A673 (cell line): ENCODE measurements at regions not wholly inside any gene's neighbourhood (a gene's known extent, or its start where the extent isn't known, plus 50 kb on each side); places are given as distances from the start of the nearest gene placed in this dataset.
A peak's percentile ranks its signal among the peaks of the same experiment; 100 is the strongest.

ENCODE experiments used
- BruUV-seq: library from RNA; stranded (reverse); fragments of 400-500 nt; replicated peaks from 2 replicates; lab custom pipeline; 2021; lab: Mats Ljungman, UMichigan
- CTCF ChIA-PET: fragments of 300-600 bp; sonication (Branson Sonifier 250); formaldehyde crosslinking; loops from one replicate; lab custom pipeline; 2022; ENCODE audit warnings: antibody characterized with exemption; lab: Charles Lee
- POLR2A ChIA-PET: fragments of 300-600 bp; sonication (Branson Sonifier 250); formaldehyde crosslinking; loops from one replicate; lab custom pipeline; 2022; ENCODE audit warnings: antibody characterized with exemption; ENCODE audit not compliant: low non-redundant PET; lab: Charles Lee
- DNase-seq: peaks from one replicate; pipeline ENCODE4 v3.0.0-alpha.2; 2015; ENCODE audit warnings: low spot score
- H3K27ac ChIP-seq: fragments of 200-600 bp; sonication (generic); 2 replicates; pipeline ENCODE4 v1.5.1; 2016; ENCODE audit warnings: mixed run types, low read depth, mild to moderate bottlenecking, mixed read lengths, antibody characterized with exemption, low read length; ENCODE audit not compliant: poor library complexity, severe bottlenecking
- H3K27me3 ChIP-seq: fragments of 200-600 bp; sonication (generic); replicated peaks from 2 replicates; pipeline ENCODE4 v1.6.1; 2017; ENCODE audit warnings: mixed run types, low read depth, mild to moderate bottlenecking, mixed read lengths, antibody characterized with exemption, low read length; ENCODE audit not compliant: insufficient read depth, poor library complexity
- H3K36me3 ChIP-seq: fragments of 200-600 bp; sonication (generic); 2 replicates; pipeline ENCODE4 v1.6.1; 2016; ENCODE audit warnings: mixed run types, mild to moderate bottlenecking, mixed read lengths, antibody characterized with exemption, low read length; ENCODE audit not compliant: insufficient read depth, poor library complexity, severe bottlenecking
- H3K4me1 ChIP-seq: fragments of 200-600 bp; sonication (generic); 2 replicates; pipeline ENCODE4 v1.6.1; 2017; ENCODE audit warnings: mixed run types, mild to moderate bottlenecking, mixed read lengths, antibody characterized with exemption, low read length; ENCODE audit not compliant: insufficient read depth, poor library complexity, severe bottlenecking
- H3K4me3 ChIP-seq: fragments of 200-600 bp; sonication (generic); 2 replicates; pipeline ENCODE4 v1.5.1; 2016; ENCODE audit warnings: low read depth, mixed run types, mild to moderate bottlenecking, mixed read lengths, low read length; ENCODE audit not compliant: poor library complexity, severe bottlenecking
- H3K9me3 ChIP-seq: fragments of 200-600 bp; sonication (generic); 2 replicates; pipeline ENCODE4 v1.6.1; 2016; ENCODE audit warnings: mixed run types, low read depth, mild to moderate bottlenecking, mixed read lengths, antibody characterized with exemption, low read length; ENCODE audit not compliant: poor library complexity, severe bottlenecking
- CTCF ChIP-seq: fragments of 300-800, 200-600 bp; sonication (generic); conservative IDR thresholded peaks from 2 replicates; pipeline ENCODE4 v1.5.1; 2017; ENCODE audit warnings: low read depth, mild to moderate bottlenecking, antibody characterized with exemption, low read length, moderate library complexity, mixed read lengths
- EZH2 ChIP-seq: fragments of 200-600 bp; sonication (generic); IDR thresholded peaks from 2 replicates; pipeline ENCODE4 v1.6.1; 2017; ENCODE audit warnings: borderline replicate concordance, low read depth, mild to moderate bottlenecking, mixed read lengths, antibody characterized with exemption, low read length; ENCODE audit not compliant: poor library complexity, severe bottlenecking
- intact Hi-C: fragments of 100-400 bp; cut with micrococcal nuclease; formaldehyde crosslinking; loops from one replicate; pipeline ENCODE4 v1.10.0; 2022; ENCODE audit not compliant: unreplicated experiment

DNA sequence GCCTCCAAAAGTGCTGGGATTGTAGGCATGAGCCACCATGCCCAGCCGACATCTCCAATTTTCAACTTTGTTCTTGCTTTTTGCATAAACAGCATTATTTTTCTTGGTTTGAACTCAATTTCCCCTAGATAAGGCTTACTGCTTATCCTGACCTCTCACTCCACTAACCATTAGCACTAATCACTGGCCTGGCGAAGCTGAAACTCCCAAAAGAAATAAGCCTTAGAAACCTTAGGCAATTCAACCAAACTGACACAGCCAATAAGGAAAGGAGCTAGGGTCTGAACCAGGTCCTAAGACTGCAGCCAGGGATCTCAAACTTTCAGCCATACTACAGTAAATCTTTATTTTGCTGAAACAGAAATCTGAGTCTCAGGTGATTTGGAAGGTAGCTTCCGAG, 448.0 kb downstream of the RMST start:
- POLR2A ChIA-PET: no interaction called here
- TF ChIP-seq EZH2 (no peak), CTCF (no peak)
- no TSS peak for BruUV-seq
- no peak for DNase-seq
- CTCF ChIA-PET: no interaction called here
- no peak overlapping the region for H3K27ac ChIP-seq
- no peak overlapping the region for H3K4me3 ChIP-seq
- intact Hi-C loops: no loop called here
- H3K4me1 ChIP-seq: no peaks in the 10 kb centered on the region
- peaks cover 41% of the 10 kb centered on the region for H3K27me3 ChIP-seq
- no peaks in the 10 kb centered on the region for H3K9me3 ChIP-seq
- H3K36me3 ChIP-seq: no peaks in the 10 kb centered on the region

- H3K9me3 ChIP-seq: no peaks in the 10 kb centered on the region
- no peaks in the 10 kb centered on the region for H3K4me1 ChIP-seq
- no peak for DNase-seq
- ChIA-PET POLR2A (no interaction called here), CTCF (no interaction called here)
- no peak for TF ChIP-seq CTCF
- TF ChIP-seq EZH2: no peak
- H3K4me3 ChIP-seq: no peak overlapping the region
- no peaks in the 10 kb centered on the region for H3K36me3 ChIP-seq
- BruUV-seq: no TSS peak
- peaks cover 39% of the 10 kb centered on the region for H3K27me3 ChIP-seq
- H3K27ac ChIP-seq: no peak overlapping the region
- intact Hi-C loops: no loop called here
Observed at GRCh38 chr12:97912943-97913342, 450.3 kb downstream of the RMST start.

DNA sequence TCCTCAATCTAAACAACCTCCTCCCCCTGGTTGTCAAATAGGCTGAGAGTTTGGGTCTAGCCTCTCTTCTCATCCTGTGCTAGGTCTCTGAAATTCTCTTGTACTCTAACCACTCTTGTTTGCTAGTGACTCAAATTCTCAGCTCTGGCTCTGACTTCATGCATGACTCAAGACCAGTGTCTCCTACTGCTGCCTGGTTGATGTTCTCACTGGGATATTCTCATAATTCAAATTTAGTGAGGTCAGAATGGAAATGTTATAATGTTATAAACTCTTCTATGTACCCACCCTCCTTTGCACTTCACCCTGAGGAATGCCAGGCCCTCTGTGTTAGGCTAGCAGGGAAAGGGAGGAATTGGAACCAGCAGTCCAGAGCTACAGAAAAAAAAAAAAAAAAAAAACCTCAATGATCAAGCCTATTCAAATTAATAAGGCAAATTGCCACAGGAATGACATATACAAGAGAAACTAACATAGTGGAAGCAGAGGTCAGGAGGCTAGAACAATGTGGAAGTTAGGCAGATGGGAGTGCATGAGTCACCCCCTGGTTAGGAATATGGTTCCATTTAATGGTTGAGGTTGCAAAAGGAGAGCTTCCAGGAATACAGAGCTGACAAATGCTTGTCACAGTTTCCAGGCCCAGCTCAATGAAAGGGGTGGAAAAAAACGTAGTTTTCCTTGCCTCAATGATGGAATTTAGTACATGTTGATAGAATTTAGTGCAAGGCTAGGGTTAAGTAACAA, 459.5 kb downstream of the RMST start:
- DNase-seq: peak; percentile 21
- no peak overlapping the region for H3K4me3 ChIP-seq
- H3K27me3 ChIP-seq: peaks cover 18% of the 10 kb centered on the region
- BruUV-seq: no TSS peak
- H3K9me3 ChIP-seq: no peaks in the 10 kb centered on the region
- no peaks in the 10 kb centered on the region for H3K4me1 ChIP-seq
- POLR2A ChIA-PET: no interaction called here
- no peaks in the 10 kb centered on the region for H3K36me3 ChIP-seq
- no peak for TF ChIP-seq CTCF
- TF ChIP-seq EZH2: no peak
- CTCF ChIA-PET: no interaction called here
- no peak overlapping the region for H3K27ac ChIP-seq
- intact Hi-C loops: no loop called here
